BJ (cell line): ENCODE measurements at regions not wholly inside any gene's neighbourhood (a gene's known extent, or its start where the extent isn't known, plus 50 kb on each side); places are given as distances from the start of the nearest gene placed in this dataset.

Source experiments
- CTCF ChIA-PET: fragments of 350-600 bp; formaldehyde crosslinking; extraction: SDS; loops from one replicate; lab custom pipeline; 2021; ENCODE audit warnings: antibody characterized with exemption, inconsistent platforms; lab: Yijun Ruan, JAX
- POLR2A ChIA-PET: fragments of 300-600 bp; sonication (Branson Sonifier 250); formaldehyde crosslinking; extraction: SDS; loops from one replicate; lab custom pipeline; 2021; ENCODE audit warnings: antibody characterized with exemption; lab: Charles Lee
- DNase-seq: peaks from one replicate; pipeline ENCODE4 v3.0.0-alpha.2; 2011; ENCODE audit warnings: low read depth
- H3K27me3 ChIP-seq: 2 replicates; pipeline ENCODE4 v1.6.0; 2011; ENCODE audit warnings: low read length; ENCODE audit not compliant: control insufficient read depth, insufficient read depth
- H3K36me3 ChIP-seq: 2 replicates; pipeline ENCODE4 v1.5.1; 2011; ENCODE audit warnings: low read length; ENCODE audit not compliant: control insufficient read depth, insufficient read depth
- H3K4me3 ChIP-seq: 2 replicates; pipeline ENCODE4 v1.5.1; 2011; ENCODE audit warnings: low read depth, mild to moderate bottlenecking, control low read depth, low read length
- CTCF ChIP-seq: IDR thresholded peaks from 2 replicates; pipeline ENCODE4 v1.5.1; 2011; ENCODE audit warnings: low read depth, mild to moderate bottlenecking, control low read depth, inconsistent platforms, low read length, moderate library complexity; ENCODE audit not compliant: insufficient read depth

- Histone ChIP-seq H3K27me3 (peaks cover 16% of the 10 kb centered on the region), H3K4me3 (no peak overlapping the region), H3K36me3 (no peaks in the 10 kb centered on the region)
- no peak for TF ChIP-seq CTCF
- POLR2A ChIA-PET = no interaction called here
- DNase-seq = no peak
- CTCF ChIA-PET = interaction anchor here (1.4 kb wide), 1 partner anchor 8 kb away, joined by 3 read pairs; no protein-coding TSS in a partner anchor
These were observed 60.5 kb downstream of the UNCX start for GRCh38 chr7:1292972-1293830.

GRCh38 chr7:1293950-1294411, 61.3 kb downstream of the UNCX start:
- Histone ChIP-seq H3K4me3 (no peak overlapping the region), H3K36me3 (no peaks in the 10 kb centered on the region), H3K27me3 (peaks cover 16% of the 10 kb centered on the region)
- CTCF ChIA-PET = interaction anchor here (1.4 kb wide), 1 partner anchor 8 kb away, joined by 3 read pairs; no protein-coding TSS in a partner anchor
- DNase-seq = no peak
- no peak for TF ChIP-seq CTCF
- POLR2A ChIA-PET = no interaction called here

- H3K27me3 ChIP-seq = peaks cover 10% of the 10 kb centered on the region
- CTCF ChIA-PET = no interaction called here
- POLR2A ChIA-PET = no interaction called here
- no peak for TF ChIP-seq CTCF
- DNase-seq = no peak
- H3K4me3 ChIP-seq = no peak overlapping the region
- no peaks in the 10 kb centered on the region for H3K36me3 ChIP-seq
These were observed 63.2 kb downstream of the UNCX start for GRCh38 chr7:1295776-1296355.

- Histone ChIP-seq H3K27me3 (peaks cover 10% of the 10 kb centered on the region), H3K36me3 (no peaks in the 10 kb centered on the region), H3K4me3 (no peak overlapping the region)
- no peak for DNase-seq
- no peak for TF ChIP-seq CTCF
- POLR2A ChIA-PET = no interaction called here
- CTCF ChIA-PET = no interaction called here
These were observed 63.8 kb downstream of the UNCX start for GRCh38 chr7:1296356-1296981.
